GM12865 (cell line): ENCODE measurements at regions not wholly inside any gene's neighbourhood (a gene's known extent, or its start where the extent isn't known, plus 50 kb on each side); places are given as distances from the start of the nearest gene placed in this dataset.

Experiments
- DNase-seq: peaks from one replicate; pipeline ENCODE4 v3.0.0; 2010; ENCODE audit warnings: low read depth
- H3K4me3 ChIP-seq: 2 replicates; pipeline ENCODE4 v1.5.1; 2011; ENCODE audit warnings: mild to moderate bottlenecking, low read depth, low read length, control low read depth
- TF ChIP-seq, protein P1 (sequence below): IDR thresholded peaks from 2 replicates; pipeline ENCODE4 v1.5.1; 2011; ENCODE audit warnings: low read length, control low read depth, low read depth, inconsistent platforms; ENCODE audit not compliant: insufficient read depth; ENCODE audit errors: missing control alignments

DNA sequence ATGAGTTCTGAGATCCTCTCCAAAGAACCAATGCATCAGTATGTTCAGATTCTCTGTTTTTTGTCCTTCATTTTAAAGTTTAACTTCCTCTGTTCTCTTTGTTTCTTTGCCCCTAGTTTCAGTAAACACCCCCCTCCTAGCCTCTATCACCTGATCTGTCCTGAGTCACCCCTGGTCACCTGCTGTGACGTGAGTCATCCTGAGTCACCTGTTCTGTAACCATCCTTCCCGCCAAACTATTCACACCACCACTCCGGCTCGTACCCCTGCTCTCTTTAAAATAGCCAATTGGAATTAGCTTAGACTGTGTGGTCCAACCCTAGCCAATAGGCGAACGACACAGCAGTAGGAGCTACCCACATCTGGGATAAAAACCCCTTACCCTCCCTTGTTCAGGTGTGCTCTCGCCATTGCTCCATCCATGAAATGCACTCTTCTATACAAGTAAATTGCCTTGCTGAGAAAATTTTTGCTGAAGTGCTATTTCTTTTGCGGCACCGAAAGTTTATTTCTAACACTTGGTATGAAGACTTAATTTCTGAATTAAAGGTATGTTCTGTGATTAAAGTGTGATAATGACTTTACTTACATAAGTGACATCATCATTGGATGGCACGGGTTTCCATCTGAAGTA lies 318.4 kb downstream of the AASDHPPT start:
- TF ChIP-seq, protein P1, sequence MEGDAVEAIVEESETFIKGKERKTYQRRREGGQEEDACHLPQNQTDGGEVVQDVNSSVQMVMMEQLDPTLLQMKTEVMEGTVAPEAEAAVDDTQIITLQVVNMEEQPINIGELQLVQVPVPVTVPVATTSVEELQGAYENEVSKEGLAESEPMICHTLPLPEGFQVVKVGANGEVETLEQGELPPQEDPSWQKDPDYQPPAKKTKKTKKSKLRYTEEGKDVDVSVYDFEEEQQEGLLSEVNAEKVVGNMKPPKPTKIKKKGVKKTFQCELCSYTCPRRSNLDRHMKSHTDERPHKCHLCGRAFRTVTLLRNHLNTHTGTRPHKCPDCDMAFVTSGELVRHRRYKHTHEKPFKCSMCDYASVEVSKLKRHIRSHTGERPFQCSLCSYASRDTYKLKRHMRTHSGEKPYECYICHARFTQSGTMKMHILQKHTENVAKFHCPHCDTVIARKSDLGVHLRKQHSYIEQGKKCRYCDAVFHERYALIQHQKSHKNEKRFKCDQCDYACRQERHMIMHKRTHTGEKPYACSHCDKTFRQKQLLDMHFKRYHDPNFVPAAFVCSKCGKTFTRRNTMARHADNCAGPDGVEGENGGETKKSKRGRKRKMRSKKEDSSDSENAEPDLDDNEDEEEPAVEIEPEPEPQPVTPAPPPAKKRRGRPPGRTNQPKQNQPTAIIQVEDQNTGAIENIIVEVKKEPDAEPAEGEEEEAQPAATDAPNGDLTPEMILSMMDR = no peak
- H3K4me3 ChIP-seq = no peak overlapping the region
- DNase-seq = no peak

DNA sequence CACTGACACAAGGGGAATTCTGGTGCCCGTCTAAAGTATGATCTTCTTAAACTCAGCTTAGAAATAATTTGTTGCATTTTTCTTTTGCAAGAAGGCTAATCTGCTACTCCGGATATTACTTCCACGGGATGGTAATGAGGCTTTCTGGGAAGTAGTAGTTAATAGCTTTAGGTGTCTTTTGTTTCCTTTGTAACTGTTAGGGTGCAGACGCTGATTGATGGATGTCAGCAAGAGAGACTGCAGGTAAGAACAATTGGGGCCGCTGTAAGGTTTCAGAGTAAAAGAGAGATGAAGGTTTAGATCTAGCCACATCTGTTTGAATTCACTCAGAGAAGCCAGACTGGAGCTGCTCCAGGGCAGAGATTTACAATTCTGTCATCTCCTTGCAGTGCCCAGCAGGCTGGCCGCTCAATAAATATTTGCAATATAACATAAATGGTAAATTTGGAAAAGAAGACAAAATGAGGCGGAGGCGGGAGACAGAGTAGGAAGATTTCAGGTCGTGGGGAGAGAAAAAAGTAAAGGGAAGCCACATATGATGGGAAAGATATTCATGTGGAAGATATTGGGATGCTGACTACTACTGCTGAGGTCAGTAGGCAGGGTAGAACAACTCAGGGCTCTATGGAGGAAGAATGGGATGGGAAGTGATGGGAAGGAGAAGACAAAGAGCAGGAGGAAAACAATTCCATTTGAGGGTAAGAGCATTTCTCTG lies 320.5 kb downstream of the AASDHPPT start:
- TF ChIP-seq, protein P1 = no peak
- no peak overlapping the region for H3K4me3 ChIP-seq
- no peak for DNase-seq

DNA sequence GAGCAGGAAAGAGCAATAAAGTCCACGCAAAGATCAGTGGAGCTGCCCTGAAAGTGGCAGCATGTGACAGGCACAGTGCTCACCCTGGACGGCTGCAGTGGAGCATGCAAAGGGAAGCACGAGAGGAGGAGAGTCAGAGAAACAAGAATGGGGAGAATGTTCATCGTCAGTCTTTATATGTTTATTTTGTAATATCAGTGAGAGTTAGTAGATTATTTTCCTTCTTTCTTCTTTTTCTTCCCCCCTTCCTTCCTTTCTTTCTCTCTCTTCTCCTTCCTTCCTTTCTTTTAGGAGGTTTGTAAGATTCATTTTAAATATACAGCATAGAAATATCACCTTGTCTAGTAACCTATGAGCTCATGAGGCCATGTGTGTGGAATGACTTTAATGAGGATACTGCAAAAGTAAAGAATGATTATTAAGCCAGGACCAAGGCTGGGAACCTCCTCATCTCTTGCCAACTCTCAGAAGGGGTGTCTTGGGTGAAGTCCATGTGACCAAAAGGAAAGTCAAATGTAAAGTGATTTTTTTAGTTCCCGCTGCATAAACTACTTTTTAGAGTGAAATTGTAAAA lies 321.1 kb downstream of the AASDHPPT start:
- DNase-seq = no peak
- TF ChIP-seq, protein P1 = no peak
- no peak overlapping the region for H3K4me3 ChIP-seq

DNA sequence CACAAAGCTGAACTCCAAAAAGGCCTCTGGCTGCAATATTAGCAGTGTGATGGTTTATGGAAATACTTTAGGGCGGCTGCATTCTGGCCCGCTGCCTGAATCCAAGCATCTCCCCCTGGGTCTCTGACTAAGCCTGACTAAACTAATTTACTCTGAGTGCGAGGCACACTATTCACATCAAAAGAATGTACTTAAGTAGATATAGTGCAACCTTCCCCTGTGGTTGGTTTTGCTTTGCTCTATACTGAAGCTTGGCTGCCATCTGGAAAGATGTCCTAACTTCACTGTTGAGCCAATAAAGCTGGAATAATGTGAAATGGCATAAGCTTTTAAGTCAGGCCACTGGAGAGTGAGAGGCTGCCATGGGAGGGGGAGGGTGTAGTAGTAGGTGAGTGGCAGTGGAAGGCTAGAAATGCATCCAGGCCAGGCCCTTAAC lies 321.6 kb downstream of the AASDHPPT start:
- H3K4me3 ChIP-seq = no peak overlapping the region
- DNase-seq = no peak
- TF ChIP-seq, protein P1 = no peak

DNA sequence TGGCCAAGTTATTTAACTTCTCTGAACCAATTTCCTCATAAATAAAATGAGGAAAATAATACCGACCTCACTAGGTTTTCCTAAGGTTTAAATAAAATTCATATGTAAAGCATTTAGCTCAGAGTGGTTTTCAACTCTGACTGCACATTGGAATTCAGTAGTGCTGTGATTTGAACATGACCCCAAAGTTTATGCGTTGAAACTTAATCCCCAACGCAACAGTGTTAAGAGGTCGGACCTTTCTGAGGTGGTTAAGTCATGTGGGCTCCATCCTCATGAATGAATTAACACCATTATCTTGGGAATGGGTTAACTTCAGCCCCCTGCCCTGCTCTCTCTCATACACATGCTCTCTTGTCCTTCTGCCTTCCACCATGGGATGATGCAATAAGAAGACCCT lies 322.2 kb downstream of the AASDHPPT start:
- DNase-seq = no peak
- no peak overlapping the region for H3K4me3 ChIP-seq
- TF ChIP-seq, protein P1 = no peak

DNA sequence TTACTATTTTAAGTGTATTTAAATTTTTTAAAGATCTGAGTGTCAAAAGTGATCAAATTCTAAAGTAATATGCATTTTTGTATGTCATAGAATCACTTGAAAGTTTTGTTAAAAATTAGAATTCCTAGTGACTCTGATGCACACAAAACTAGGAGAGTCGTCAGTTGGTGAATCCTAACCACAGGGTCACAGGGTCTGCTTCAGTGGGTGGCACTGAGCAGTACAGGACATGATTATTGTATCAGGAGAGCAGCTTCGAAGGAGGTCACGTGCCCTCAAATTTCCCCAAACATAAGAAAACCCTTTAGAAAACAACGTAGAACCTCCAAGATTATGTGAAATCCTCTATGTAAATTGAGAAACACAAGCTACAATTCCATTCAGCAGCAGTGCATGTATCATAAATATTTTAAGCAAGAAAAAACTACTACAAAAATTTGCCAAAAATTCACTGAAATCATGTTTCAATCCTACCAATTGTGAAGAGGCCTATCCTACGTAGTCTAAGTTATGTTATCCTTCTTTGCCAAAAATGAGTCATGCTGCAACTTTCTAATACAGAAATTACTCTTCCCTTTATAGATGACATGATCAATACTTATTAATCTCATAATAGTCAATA lies 323.6 kb downstream of the AASDHPPT start:
- no peak for DNase-seq
- TF ChIP-seq, protein P1 = no peak
- H3K4me3 ChIP-seq = no peak overlapping the region
